Esophagus muscularis mucosa (tissue), 4 donors: ENCODE measurements at regions not wholly inside any gene's neighbourhood (a gene's known extent, or its start where the extent isn't known, plus 50 kb on each side); places are given as distances from the start of the nearest gene placed in this dataset.

Source experiments
- DNase-seq: peaks from one replicate; pipeline ENCODE4 v3.0.0-alpha.2; 2017; ENCODE audit errors: extremely low spot score
- H3K27ac ChIP-seq, 4 donors: fragments of 200-600 bp; sonication (generic); replicated peaks in 1 of 4; 1 replicate in 3 of 4; 2 replicates in 1 of 4; pipeline ENCODE4 v1.5.1; 2016 to 2019; ENCODE audit warnings: mild to moderate bottlenecking in 1 of 4
- H3K27me3 ChIP-seq, 4 donors: fragments of 200-600 bp; sonication (generic); one replicate each; pipeline versions ENCODE4 v1.5.1 to v1.6.0; 2016 to 2019
- H3K36me3 ChIP-seq, 4 donors: fragments of 200-600 bp; sonication (generic); one replicate each; pipeline ENCODE4 v1.5.1; 2016 to 2019
- H3K4me1 ChIP-seq, 4 donors: fragments of 200-600 bp; sonication (generic); one replicate each; pipeline ENCODE4 v1.5.1; 2016 to 2019
- H3K4me3 ChIP-seq, 4 donors: fragments of 200-600 bp; sonication (generic); 1 replicate in 2 of 4; 2 replicates in 2 of 4; pipeline ENCODE4 v1.5.1; 2016 to 2019; ENCODE audit warnings: mild to moderate bottlenecking in 4 of 4, moderate library complexity in 1 of 4
- H3K9me3 ChIP-seq, 4 donors: fragments of 200-600 bp; sonication (generic); 1 replicate in 3 of 4; 2 replicates in 1 of 4; pipeline ENCODE4 v1.5.1; 2016 to 2019
- CTCF ChIP-seq, 3 experiments: fragments of 200-600 bp in 2 of 3; fragments of 450-650 bp in 1 of 3; sonication (generic) in 2 of 3; IDR thresholded peaks; one replicate each; pipeline ENCODE4 v1.5.1; 2017 to 2019; ENCODE audit warnings: antibody characterized with exemption in 3 of 3, mild to moderate bottlenecking in 2 of 3, moderate library complexity in 1 of 3
- EP300 ChIP-seq: sonication (generic); formaldehyde crosslinking; IDR thresholded peaks from one replicate; pipeline ENCODE4 v1.6.1; 2017; ENCODE audit warnings: antibody characterized with exemption
- POLR2A ChIP-seq: fragments of 450-650 bp; IDR thresholded peaks from one replicate; pipeline ENCODE4 v1.6.1; 2017; ENCODE audit warnings: antibody characterized with exemption, moderate library complexity, mild to moderate bottlenecking, low read depth
- POLR2AphosphoS5 ChIP-seq, 2 donors: sonication (generic); formaldehyde crosslinking; IDR thresholded peaks; one replicate each; pipeline ENCODE4 v1.6.1; 2017; ENCODE audit warnings: antibody characterized with exemption in 2 of 2
- WGBS: methylation state at CpG from one replicate; pipeline ENCODE4 v1.1.5; 2018; 5-methylcytosine and 5-hydroxymethylcytosine counted together
- intact Hi-C: fragments of 100-400 bp; cut with DNase I; formaldehyde crosslinking; loops from one replicate; pipeline ENCODE4 v1.15.1; 2023

DNA sequence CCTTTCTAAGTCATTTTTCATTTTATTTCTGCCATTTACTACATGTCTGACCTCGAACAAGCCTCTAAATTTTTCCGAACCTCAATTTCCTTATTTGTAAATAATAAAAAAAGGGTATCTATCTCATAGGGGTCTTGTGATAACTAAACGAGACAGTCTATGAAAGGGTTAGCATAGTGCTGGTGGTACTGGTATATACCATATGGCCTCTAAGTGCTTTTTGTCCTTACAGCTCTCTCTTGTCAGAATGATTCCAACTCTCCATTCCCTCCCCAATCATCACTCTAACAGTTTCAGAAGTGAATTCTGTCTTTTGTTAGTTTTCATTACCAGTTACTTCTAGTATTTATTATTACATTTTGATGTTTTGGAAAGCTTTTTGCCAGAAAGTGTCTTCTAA, 85.5 kb upstream of the ACTBL2 start:
- H3K27ac ChIP-seq: no peak overlapping the region
- WGBS: 95% methylated on average over 3 of the region's 3 CpGs
- no peak for DNase-seq

DNA sequence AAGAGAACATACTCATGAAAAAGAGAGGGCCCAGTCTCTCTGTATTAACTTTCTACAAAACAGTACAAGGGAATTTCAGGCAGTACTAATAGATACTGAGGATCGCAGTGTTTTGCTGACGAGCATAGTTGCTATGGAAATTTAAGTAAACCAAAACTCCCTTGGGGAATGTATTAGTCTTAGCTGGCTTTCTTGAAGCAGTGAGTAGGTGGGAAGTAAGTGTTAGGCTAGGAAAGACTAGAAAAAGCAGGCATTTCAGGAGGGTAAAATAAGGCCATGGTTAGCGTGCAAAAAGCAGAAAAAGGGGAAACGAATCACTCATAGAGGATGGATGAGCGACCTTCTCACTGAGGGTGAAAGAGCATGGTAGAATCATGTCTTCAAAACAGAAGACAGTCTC, 84.3 kb upstream of the ACTBL2 start:
- no peaks in the 10 kb centered on the region for H3K9me3 ChIP-seq
- intact Hi-C loops: no loop called here
- peaks cover 0 to 4% (median 0%) of the 10 kb centered on the region in 4 donors for H3K4me1 ChIP-seq
- H3K27me3 ChIP-seq: peaks cover 0 to 2% (median 0%) of the 10 kb centered on the region in 4 donors
- WGBS: 72% methylated on average over 5 of the region's 5 CpGs
- no peak for DNase-seq
- no peak overlapping the region for H3K27ac ChIP-seq
- TF ChIP-seq EP300 (no peak), POLR2AphosphoS5 (IDR thresholded peaks at IDR 0.05) (no peak), CTCF (IDR thresholded peaks at IDR 0.05) (no peak), POLR2A (no peak)
- no peak overlapping the region for H3K4me3 ChIP-seq
- no peaks in the 10 kb centered on the region for H3K36me3 ChIP-seq

More for the DNA sequence above, 85.5 kb upstream of the ACTBL2 start:
- Histone ChIP-seq H3K4me3 (no peak overlapping the region), H3K27me3 (no peaks in the 10 kb centered on the region), H3K9me3 (no peaks in the 10 kb centered on the region), H3K36me3 (no peaks in the 10 kb centered on the region), H3K4me1 (peaks cover 0 to 4% (median 0%) of the 10 kb centered on the region in 4 donors)
- TF ChIP-seq POLR2AphosphoS5 (IDR thresholded peaks at IDR 0.05): no peak
- TF ChIP-seq POLR2A: no peak
- no peak for TF ChIP-seq CTCF (IDR thresholded peaks at IDR 0.05)
- no peak for TF ChIP-seq EP300
- intact Hi-C loops: no loop called here

- no peaks in the 10 kb centered on the region for H3K4me1 ChIP-seq
- TF ChIP-seq EP300 (no peak), POLR2AphosphoS5 (IDR thresholded peaks at IDR 0.05) (no peak), CTCF (IDR thresholded peaks at IDR 0.05) (no peak), POLR2A (no peak)
- H3K27me3 ChIP-seq: peaks cover 0 to 3% (median 0%) of the 10 kb centered on the region in 4 donors
- WGBS: 34% methylated on average over 3 of the region's 3 CpGs
- H3K9me3 ChIP-seq: no peaks in the 10 kb centered on the region
- DNase-seq: no peak
- H3K27ac ChIP-seq: no peak overlapping the region
- intact Hi-C loops: no loop called here
- H3K36me3 ChIP-seq: no peaks in the 10 kb centered on the region
- H3K4me3 ChIP-seq: no peak overlapping the region
Measured at GRCh38 chr5:57561231-57561842, 78.7 kb upstream of the ACTBL2 start.

DNA sequence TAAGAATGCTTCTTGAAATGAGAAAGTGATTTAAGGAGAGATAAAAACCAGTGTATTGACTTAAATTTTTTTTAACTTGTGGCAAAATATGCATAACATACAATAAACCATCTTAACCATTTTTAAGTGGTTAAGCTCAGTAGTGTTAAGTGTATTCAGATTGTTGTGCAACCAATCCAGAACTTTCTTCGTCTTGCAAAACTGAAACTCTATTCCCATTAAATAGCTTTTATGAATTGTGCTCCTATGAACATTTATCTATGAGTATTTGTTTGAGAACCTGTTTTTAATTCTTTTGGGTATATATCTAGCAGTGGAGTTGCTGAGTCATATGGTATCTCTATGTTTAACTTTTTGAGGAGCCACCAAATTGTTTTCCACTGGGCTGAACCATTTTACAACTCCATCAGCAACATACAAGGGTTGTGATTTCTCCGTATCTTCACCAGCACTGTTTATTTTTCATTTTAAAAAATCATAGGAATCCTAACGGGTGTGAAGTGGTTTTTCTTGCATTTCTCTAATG, 76.6 kb upstream of the ACTBL2 start:
- Histone ChIP-seq H3K4me1 (no peaks in the 10 kb centered on the region), H3K27ac (no peak overlapping the region), H3K9me3 (no peaks in the 10 kb centered on the region), H3K36me3 (no peaks in the 10 kb centered on the region), H3K27me3 (peaks cover 0 to 3% (median 0%) of the 10 kb centered on the region in 4 donors), H3K4me3 (no peak overlapping the region)
- no peak for DNase-seq
- WGBS: 85% methylated on average over 3 of the region's 3 CpGs
- TF ChIP-seq POLR2AphosphoS5 (IDR thresholded peaks at IDR 0.05) (no peak), EP300 (no peak), POLR2A (no peak), CTCF (IDR thresholded peaks at IDR 0.05) (no peak)
- intact Hi-C loops: no loop called here

- H3K36me3 ChIP-seq: no peaks in the 10 kb centered on the region
- no peak for TF ChIP-seq EP300
- no peak for TF ChIP-seq POLR2AphosphoS5 (IDR thresholded peaks at IDR 0.05)
- no peak for TF ChIP-seq POLR2A
- no peak for TF ChIP-seq CTCF (IDR thresholded peaks at IDR 0.05)
- no peak overlapping the region for H3K4me3 ChIP-seq
- intact Hi-C loops: no loop called here
- H3K9me3 ChIP-seq: peaks cover 0 to 8% (median 0%) of the 10 kb centered on the region in 4 donors
- DNase-seq: no peak
- no peaks in the 10 kb centered on the region for H3K27me3 ChIP-seq
- no peak overlapping the region for H3K27ac ChIP-seq
- WGBS: 81% methylated on average over 3 of the region's 3 CpGs
- no peaks in the 10 kb centered on the region for H3K4me1 ChIP-seq
Measured at GRCh38 chr5:57552033-57552432, 69.4 kb upstream of the ACTBL2 start.
